ENCODE measurements at regions not wholly inside any gene's neighbourhood (a gene's known extent, or its start where the extent isn't known, plus 50 kb on each side); places are given as distances from the start of the nearest gene placed in this dataset.

- no peak for TF ChIP-seq CTCF (IDR thresholded peaks at IDR 0.05)
- TF ChIP-seq POLR2A (IDR thresholded peaks at IDR 0.05), result no peak
Observed at GRCh38 chr21:28272272-28272992, 720.2 kb downstream of the LTN1 start.
